Stimulated activated CD4-positive, alpha-beta T cell treated with anti-CD3 and anti-CD28 coated beads, Interleukin-4, amount 100 ng/mL, for 24 hours (primary cell): ENCODE measurements at regions not wholly inside any gene's neighbourhood (a gene's known extent, or its start where the extent isn't known, plus 50 kb on each side); places are given as distances from the start of the nearest gene placed in this dataset.
A peak's percentile ranks its signal among the peaks of the same experiment; 100 is the strongest.
"Not testable (repeated sequence)": the region's sequence is repeated elsewhere in the genome, so short reads cannot be mapped to it uniquely, and the experiment has no call there.

Experiments
- DNase-seq: peaks from one replicate; pipeline ENCODE4 v3.0.0-alpha.2; 2020

DNA sequence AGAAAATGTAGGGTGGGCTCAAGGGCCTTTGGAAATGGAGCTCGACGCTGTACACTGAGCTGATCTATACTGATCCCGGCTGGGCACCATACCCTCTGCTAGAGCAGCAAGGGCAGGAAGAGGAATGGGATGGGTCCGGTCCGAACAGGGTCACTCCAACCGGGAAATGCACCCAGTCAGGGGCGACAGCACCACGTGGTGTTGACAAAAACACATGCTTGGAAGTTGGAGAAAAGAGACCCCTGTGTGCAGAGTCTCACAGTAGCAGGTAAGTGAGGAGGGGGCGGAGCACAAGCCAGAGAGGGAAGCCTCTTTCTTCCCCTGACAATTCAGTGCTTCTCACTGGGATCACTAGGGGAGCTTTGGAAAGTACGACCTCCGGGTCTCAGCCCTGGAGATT, 84.1 kb upstream of the ASB18 start:
- DNase-seq = no peak

DNA sequence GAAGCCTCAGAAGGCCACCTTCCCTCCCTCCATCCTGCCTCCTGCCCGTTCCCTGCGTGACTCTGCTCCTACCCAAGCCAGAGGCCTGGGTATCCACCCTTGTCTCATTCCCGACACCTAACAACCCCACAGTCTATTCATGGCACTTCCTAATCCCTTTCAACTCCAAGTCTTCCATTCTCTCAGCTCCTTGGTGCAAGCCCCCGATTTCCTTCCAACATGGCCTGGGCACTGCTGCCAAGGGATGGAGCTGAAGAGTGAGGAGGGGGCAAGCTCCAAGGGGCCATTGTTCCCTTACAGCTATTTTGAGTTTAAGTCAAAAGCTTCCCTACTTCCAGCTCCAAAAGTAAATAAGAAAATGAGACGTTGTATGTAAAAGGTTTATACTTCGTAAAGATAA, 84.8 kb upstream of the ASB18 start:
- no peak for DNase-seq

DNA sequence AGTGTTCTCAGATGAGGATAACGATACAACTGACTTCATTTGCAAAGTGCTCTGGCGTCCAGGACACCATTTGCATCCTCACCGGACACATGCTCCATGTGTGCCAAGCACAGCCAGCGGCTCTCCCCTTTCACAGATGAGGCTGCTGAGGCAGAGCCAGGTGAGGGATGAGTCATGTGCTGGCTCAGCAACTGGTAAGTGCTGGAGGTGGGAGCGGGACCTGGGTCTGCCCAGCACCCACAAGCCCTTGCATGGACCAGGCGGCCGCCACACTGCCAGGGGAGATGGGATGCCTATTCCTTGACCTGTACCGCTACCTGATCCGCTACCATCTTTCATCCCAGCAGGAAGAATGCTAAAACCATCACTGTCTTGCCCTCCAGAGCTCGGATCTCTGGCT, 86.2 kb upstream of the ASB18 start:
- no peak for DNase-seq

DNA sequence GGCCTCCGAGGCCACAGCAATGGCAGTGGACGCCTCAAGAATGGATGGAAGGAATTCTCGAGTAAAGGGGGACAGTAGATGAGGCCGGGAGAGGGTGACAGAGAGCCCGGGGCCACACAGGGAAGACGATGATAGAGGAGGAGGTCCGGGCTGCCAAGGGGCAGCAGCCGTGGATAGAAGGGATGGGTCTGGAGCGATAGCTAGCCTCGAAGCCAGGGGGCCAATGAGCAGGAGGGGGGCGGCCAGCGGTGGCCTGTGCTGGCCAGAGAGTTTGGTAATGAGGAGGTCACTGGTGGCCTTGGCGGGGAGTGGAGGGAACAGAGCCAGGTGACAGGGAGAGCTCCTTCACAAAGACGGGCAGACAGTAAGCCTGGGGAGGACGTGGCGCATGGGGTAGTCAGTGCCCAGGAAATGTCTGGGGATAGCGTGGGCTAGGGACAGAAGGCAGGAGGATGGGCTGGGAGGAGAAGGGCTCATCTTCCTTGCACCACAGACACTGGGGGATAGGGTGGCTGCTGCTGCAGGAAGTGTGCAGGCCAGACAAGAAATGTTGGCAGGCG, 87.8 kb upstream of the ASB18 start:
- DNase-seq = no peak

DNA sequence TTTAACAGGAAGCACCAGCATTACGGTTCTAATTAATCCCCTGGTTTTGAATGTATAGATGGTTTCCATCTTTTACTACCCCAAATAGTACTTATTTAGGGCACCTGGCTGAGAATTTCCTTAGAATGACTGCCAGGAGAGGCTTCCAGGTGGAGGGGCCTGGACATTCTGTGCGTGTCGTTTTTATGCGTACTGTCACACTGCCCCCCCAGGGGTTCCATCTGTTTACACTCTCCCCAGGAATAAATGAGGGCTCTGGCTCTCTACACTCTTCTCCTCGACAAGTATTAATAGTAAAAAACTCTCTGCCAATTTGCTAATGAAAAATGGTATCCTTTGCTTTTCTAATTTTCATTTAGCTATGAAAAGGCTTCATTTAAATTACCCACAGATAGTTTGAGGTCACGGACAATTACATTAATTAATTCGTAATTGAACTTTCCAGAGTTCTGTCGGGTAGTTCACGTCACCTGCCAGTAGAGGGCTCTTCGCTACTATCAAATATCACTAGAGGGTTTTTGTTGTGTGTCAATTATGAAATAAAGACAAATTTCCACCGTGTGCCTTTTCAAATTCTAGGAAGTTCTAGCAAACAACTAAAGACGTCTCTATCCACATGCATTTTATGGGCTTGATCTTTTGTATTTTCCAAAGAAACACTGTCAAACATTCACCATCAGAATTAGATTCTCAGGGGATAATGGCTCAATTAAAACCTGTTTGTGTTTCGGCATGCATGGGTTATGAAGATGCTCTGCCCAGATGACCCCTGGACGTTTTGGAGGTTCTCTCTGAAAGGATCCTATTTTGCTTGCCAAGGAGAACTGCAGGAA, 88.8 kb upstream of the ASB18 start:
- DNase-seq = peak; percentile 31

DNA sequence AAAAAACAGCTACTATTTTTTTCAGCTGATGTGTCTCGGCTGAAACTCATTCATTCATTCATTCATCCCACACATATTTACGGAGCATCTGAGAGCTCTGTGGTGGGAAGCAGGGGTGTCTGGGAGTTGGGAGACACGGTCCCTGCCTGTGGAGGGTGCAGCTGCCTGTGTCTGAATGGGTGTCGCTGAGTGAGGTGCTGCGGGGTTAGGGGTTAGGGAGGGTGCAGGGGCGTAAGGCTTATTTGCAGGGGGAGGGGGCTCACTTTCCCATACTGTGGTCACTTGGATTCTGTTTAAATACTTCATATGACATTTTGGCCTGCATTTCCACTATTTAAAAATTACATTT, 89.4 kb upstream of the ASB18 start:
- no peak for DNase-seq

DNA sequence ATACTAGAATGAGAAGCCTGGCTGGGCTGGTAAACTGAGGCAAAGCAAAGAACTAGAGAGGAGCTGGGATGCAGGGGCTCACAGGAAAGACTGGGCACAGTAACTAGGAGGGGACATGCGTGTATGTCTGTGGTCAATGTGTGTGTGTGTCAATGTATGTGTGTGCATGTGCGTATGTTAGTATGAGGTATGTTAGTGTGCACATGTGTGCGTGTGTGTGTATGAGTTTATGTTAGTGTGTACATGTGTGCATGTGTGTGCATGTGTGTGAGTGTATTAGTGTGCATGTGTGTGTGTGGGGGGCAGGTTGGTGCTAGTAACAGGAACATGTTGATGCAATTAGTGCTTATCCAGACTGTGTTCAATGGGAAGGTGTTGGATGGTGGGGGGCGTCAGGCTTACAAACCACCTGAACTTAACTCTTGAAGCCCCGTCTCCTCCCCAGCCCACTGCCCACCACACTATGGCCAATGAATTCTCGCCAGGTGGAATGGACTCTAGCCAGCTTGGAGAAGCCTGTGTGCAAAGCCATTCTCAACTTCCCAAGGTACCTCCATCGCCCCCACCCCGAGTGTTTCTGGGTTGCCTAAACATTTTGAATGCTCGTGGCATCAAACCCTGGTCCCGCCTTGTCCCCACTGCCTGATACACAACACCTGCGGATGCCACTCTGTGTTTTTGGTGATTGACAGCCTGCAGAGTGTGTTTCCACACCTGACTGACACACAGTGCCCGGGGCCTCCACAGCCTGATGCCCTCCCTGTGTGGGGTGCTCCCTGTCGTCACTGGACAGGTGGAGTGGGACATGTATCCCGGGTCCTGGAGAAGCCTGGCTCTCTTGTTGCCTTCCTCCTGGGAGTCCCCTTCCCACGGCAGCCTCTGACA, 90.1 kb upstream of the ASB18 start:
- no peak for DNase-seq

DNA sequence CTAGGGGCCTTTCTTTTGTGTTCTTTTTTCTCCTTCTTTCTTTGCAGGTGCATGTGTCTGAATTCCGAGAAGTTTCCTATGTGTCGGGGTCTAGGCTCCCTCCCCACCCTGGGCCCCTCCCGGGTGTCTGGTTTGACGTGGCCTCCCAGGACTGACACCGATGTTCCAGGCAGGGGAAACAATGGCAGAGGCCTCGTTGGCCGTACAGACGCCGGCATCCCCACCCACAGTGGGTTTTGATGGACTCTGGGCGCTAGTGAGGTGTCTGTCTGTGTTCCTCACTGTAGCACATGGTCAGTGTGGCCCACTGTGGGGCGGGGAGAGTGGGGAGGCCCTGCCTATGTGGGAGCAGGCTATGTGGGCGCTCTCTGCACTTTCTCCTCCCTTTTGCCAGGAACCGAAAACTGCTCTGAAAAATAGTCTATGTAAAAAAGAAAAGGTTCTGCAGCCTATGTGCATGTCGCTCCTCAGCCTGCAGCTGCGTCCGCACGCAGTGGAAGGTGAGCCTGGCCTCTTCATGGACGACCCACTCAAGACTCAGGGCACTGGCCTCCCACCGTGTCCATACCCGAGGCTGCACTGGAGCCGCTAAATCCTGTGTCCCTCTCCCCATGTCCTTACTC, 90.9 kb upstream of the ASB18 start:
- no peak for DNase-seq

DNA sequence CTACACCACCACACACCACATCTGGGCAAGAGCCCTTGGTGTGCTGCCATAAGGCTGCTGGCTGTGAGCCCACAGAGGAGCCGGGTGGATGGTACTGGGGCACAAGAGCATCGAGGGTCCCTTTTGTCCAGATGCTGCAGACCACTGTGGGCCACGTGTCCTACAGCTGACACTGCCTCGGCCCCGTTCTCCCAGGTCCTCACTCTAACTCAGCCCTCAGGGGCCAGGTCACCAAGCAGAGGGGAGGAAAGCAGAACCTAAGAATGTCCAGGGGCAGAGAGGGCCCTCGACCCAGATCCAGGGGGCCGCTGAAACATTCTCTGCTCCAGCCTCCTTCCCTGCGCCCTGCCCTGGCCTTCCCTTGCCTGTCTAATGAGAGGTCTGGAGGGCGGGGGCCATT, 91.7 kb upstream of the ASB18 start:
- DNase-seq = no peak

DNA sequence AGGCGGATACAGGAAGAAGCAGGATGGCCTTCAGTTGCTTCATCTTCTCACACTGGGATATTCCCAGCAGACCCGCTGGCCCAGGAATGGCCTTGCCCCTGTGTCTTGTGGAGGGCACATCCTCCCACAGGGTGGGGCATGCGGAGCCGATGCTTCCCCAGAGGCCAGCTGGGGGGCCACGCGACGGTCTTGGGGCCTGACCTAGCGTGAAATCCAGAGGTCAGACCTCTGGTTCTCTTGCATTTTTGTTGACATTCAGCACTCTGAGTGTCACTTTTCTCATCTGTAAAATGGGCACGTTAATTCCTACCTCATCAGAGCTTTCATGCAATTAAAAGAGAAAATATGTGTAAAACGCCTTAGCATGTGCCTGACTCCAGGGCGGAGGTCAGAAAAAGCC, 92.1 kb upstream of the ASB18 start:
- not testable (repeated sequence) for DNase-seq

DNA sequence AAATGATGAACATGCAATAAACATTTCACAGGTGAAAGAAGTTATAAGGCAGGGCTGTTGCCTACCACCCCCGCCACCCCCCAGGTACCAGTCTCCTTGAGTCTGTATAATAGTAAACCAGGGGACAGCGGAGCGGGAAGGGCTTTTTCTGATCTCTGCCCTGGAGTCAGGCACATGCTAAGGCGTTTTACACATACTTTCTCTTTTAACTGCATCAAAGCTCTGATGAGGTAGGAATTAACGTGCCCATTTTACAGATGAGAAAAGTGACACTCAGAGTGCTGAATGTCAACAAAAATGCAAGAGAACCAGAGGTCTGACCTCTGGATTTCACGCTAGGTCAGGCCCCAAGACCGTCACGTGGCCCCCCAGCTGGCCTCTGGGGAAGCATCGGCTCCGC, 94.3 kb upstream of the ASB18 start:
- DNase-seq = not testable (repeated sequence)

DNA sequence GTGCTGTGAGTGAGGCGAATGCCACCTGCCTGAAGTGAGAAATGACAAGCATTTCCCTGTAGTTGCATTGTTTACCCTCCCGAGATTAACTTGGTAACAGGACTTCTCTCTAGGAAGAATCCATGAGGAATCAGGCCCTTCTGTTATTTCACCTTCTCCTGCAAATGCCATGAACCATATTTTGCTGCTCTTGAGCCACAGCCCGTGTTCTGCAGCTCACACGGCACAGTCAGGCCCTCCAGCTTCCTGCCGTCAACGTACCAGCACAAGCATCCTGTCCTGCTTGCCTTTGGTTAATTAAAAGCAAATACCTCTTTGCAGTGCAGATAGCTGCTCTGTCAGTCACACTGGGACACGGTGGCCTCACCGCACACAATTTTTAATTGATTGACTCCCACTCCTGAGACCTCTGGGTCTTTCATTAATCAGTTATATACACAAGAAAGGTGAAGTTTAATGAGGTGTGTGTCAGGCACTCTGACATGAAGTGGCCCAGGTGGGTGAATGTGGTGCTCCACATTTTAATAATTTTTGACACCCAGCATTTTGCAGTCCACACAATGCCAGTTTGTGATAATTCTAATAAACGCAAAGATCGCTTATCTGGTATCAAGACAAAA, 95.3 kb upstream of the ASB18 start:
- DNase-seq = no peak

DNA sequence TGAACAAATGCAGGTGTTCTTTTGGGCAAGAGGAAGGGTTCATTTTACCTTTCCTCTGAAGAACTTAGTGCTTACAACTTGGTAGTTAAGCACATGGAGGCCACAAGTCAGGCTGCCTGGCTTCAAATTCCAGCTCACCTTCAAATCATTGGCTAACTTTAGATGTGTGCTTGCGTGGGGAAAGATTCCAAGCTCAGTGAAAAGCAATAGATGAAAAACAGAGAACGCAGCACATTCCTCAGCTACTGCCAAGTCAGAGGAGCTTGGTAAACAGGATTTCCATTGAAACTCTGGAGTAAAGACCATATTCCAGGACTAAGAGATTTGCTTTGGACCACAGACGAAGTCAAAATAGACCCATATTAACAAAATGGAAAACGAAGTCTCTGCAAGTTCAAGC, 96.3 kb upstream of the ASB18 start:
- no peak for DNase-seq

DNA sequence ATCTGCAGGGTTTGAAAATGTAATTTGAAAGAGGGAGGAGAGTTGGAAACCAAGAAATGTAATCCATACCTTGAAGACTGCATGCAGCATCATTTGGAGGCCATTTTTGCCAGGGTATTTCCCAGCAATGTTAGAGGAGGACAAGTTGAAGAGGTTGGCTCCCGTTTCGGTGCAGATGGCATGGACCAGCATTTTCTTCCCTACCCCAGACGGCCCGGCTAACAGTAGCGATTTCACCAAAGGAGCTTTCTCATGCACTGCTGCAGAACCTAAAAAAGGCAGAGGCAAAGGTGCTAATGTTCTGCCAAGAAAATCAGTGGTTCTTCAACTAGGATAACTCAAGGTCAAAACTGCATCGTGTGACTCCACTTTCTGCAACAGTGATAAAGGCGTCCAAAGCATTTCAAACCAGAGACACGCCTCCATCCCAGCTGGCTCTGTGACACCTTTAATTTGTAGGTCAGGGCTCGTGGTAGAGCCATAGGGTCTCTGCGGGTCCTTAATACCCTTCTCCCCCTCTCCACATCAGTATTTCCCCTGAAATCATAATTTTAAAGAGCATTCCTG, 99.6 kb upstream of the ASB18 start:
- DNase-seq = no peak

DNA sequence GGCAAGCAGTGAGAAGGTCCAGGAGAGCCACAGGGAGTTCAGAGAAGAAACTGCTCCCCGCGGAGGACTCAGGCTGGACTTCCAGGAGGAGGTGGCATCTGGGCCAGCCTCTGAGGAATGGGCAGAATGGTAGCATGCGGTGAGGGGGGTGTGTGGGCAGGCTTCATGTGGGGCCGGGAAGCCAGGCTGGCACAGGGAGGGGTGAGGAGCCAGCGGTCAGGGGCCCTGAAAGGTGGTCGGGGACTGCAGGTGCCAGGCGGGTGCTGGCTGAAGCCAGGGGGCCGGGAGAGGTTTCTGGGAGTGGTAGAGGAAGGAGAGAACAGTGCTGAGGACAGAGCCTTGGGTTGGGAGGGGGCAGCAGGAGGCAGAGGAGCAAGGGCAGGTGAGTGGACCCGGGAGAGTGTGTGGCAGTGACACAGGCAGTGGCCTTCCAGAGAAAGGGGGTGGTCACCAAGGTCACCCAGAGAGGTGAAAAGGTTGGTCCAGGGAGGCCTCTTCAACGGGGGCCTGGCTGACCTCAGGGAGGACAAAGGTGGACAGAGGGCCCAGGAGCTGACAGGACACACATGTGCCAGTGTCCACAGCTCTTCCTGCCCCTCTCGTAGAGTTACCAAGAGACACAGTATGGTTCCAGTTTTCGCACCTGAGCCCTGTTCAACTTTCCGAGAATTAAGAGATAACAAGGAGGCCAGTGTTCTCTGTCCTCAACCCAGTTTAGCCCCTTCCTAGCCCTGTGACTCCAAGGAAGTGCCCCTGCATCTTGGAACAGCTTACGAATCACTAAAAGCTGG, 101.2 kb upstream of the ASB18 start:
- no peak for DNase-seq

DNA sequence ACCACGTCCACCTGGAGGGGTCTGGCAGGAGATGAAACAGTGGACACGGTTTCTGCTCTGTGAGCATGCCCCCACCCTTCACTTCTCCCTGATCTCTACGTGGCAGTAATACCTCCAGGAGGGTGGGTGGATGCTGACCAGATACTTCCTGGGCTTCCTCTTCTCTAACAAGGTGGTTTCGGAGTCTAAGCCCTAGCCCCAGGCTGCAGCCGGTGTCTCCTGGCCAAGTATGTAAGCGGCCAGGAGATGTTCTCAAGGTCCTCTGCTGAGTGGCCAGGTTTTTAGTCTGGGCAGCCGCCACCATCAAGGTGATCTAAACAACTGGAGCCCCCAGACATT, 101.8 kb upstream of the ASB18 start:
- DNase-seq = no peak

DNA sequence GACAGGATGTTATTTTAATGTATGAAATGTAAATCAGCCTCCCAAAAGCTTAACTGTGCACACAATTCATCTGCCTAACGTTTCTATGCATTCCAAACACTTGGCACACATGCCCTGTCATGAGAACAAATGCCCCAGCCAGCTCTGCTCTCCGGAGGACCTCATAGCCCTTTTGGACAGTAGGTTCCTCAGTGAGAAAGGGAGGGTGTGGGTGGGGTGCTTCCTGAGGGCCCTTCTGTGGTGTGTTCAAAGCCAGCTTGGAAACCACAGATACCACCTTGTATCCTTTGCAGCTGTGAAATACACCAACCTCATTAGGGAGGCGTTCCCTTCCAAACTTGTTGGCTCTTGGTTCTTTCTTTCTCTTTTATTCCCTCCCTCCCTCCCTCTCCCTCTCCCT, 102.2 kb upstream of the ASB18 start:
- DNase-seq = peak; percentile 25

DNA sequence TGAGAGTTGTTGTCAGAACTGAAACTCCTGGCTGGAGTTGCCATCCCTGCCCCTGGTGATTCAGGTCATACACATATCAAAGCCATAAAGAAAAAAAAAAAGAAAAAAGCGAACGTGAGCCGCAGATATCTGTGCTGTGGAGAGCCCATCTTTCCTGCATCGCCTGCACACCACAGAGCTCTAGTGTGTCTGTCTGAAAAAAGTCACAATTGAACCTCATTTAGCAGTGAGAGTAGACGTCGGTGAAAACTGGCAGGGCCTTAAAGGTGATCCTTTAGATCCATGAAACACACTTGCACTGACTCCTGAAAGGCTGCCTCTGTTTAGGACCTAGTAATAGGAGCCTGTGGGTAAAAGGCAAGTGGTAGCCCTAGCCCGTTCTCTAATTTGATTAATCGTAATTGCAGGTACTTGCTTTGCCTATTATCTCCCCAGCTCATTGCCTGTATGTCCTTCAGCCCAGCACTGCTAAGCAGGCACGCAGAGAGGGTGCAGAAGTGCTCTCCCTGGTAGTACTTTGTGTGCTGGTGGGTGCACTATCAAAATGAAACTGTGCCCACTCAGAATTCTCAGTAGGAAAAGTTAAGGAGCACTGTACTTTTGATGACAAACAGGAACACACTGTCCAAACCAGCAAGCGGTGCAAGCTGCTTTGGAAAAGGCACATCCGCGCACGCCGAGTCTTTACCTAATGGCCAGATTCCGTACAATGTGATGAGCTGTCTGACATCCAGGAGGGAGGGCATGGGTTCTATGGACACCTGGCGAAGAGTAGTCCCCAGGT, 103.5 kb upstream of the ASB18 start:
- DNase-seq = no peak

DNA sequence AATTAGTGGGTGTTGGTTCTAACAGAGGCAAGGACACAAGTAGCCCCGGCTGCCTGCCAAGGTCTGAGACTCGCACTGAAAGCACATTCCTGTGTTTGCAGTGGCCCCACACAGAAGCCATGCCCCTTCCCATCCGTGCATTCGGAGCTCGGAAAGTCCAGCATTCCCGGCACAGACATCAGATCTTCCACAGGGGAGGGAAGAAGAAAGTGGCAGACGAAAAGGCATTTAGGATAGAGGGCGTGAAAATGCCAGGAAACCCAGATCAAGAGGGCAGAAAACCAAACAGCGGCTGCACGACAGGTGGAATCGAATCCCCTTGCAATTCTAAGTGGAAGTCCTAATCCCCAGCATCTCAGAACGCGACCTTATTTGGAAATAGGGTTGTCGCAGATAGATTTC, 105.5 kb upstream of the ASB18 start:
- DNase-seq = no peak

DNA sequence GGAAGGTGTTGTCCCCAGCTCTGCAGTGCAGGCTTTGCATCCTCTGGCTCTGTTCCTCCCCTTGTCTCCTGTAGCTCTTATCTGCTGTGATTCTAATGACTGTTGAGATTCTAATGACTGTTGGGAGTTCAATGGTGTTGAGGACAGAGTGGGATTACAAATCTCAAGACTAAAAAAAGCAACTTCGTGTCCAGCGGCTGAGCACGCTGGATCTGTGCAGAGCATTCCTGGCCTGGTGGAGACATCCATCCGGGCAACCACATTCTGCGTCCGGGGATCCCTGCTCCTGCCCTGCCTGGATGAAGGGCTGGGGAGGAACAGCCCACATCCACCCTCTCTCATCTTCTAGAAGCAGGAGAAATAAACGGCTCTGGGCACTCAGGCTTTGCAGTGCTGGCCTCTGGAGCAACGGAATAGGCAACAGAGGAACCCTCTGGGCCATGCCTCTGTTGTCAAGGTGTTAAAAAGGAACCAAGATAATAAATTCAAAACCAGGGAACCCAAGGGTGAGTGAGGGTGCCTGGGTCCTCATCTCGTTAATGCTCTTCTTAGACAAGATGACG, 106.7 kb upstream of the ASB18 start:
- DNase-seq = no peak

DNA sequence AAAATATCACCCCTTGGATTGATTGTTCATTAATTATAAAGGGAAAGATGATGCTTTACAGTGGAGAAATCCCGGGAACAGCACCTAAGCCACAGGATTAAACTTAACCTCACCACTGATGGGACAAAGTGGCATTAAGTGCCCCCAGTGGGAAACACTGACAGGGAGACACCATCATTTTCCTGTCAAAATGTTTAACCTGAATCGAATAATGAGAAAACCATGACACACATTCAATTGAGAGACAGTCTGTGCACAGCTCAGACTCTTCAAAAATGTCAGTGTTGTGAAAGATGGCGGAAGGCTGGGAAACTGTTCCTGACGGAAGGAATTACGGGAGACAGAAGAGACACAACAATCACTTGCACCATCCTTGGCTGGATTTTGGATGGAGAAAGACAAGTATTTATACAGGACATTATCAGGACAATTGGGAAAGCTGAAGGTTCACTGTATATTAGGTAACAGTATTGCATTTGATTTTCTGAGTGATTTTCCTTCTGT, 111.8 kb upstream of the ASB18 start:
- DNase-seq = no peak
